ENCODE measurements at regions not wholly inside any gene's neighbourhood (a gene's known extent, or its start where the extent isn't known, plus 50 kb on each side); places are given as distances from the start of the nearest gene placed in this dataset.
A peak's percentile ranks its signal among the peaks of the same experiment; 100 is the strongest.
"Not testable (repeated sequence)": the region's sequence is repeated elsewhere in the genome, so short reads cannot be mapped to it uniquely, and the experiment has no call there.

GRCh38 chr12:92237262-92237661, 91.6 kb upstream of the BTG1 start:
- Mint-ChIP-seq H3K27ac (peak overlapping the region; percentile 52), H3K36me3 (no peaks in the 10 kb centered on the region), H3K4me1 (ENCODE audit: low read depth) (peaks cover 38% of the 10 kb centered on the region), H3K4me3 (no peak overlapping the region), H3K27me3 (no peaks in the 10 kb centered on the region), H3K9me3 (ENCODE audit: low read depth) (no peaks in the 10 kb centered on the region)

GRCh38 chr12:92235703-92236472, 90.2 kb upstream of the BTG1 start:
- no peak overlapping the region for H3K4me3 Mint-ChIP-seq
- H3K4me1 Mint-ChIP-seq (ENCODE audit: low read depth) = peaks cover 38% of the 10 kb centered on the region
- H3K27ac Mint-ChIP-seq = peak overlapping the region; percentile 46

GRCh38 chr12:92234533-92234932, 88.9 kb upstream of the BTG1 start:
- H3K27me3 Mint-ChIP-seq = no peaks in the 10 kb centered on the region
- no peaks in the 10 kb centered on the region for H3K36me3 Mint-ChIP-seq
- no peaks in the 10 kb centered on the region for H3K9me3 Mint-ChIP-seq (ENCODE audit: low read depth)
- peaks cover 38% of the 10 kb centered on the region for H3K4me1 Mint-ChIP-seq (ENCODE audit: low read depth)
- peak overlapping the region; percentile 1 for H3K4me3 Mint-ChIP-seq
- peak overlapping the region; percentile 84 for H3K27ac Mint-ChIP-seq

More at GRCh38 chr12:92235703-92236472, 90.2 kb upstream of the BTG1 start:
- H3K36me3 Mint-ChIP-seq = no peaks in the 10 kb centered on the region
- no peaks in the 10 kb centered on the region for H3K27me3 Mint-ChIP-seq
- no peaks in the 10 kb centered on the region for H3K9me3 Mint-ChIP-seq (ENCODE audit: low read depth)

- Mint-ChIP-seq H3K9me3 (ENCODE audit: low read depth) (no peaks in the 10 kb centered on the region), H3K4me3 (no peak overlapping the region), H3K36me3 (no peaks in the 10 kb centered on the region), H3K4me1 (ENCODE audit: low read depth) (peaks cover 42% of the 10 kb centered on the region), H3K27ac (peak overlapping the region; percentile 34), H3K27me3 (no peaks in the 10 kb centered on the region)
Measured at GRCh38 chr12:92233346-92234015, 87.8 kb upstream of the BTG1 start.

GRCh38 chr12:92232371-92232932, 86.8 kb upstream of the BTG1 start:
- H3K36me3 Mint-ChIP-seq, H3K27ac Mint-ChIP-seq: not testable (repeated sequence)

GRCh38 chr12:92231945-92232344, 86.3 kb upstream of the BTG1 start:
- H3K4me1 Mint-ChIP-seq (ENCODE audit: low read depth) = peaks cover 37% of the 10 kb centered on the region
- H3K36me3 Mint-ChIP-seq; H3K9me3 Mint-ChIP-seq (ENCODE audit: low read depth); H3K27ac Mint-ChIP-seq; H3K27me3 Mint-ChIP-seq; H3K4me3 Mint-ChIP-seq: not testable (repeated sequence)

More at GRCh38 chr12:92232371-92232932, 86.8 kb upstream of the BTG1 start:
- H3K27me3 Mint-ChIP-seq; H3K4me3 Mint-ChIP-seq; H3K9me3 Mint-ChIP-seq (ENCODE audit: low read depth): not testable (repeated sequence)
- peaks cover 40% of the 10 kb centered on the region for H3K4me1 Mint-ChIP-seq (ENCODE audit: low read depth)

GRCh38 chr12:92231532-92231931, 85.9 kb upstream of the BTG1 start:
- not testable (repeated sequence) for H3K27ac Mint-ChIP-seq; H3K27me3 Mint-ChIP-seq; H3K4me3 Mint-ChIP-seq; H3K9me3 Mint-ChIP-seq (ENCODE audit: low read depth); H3K36me3 Mint-ChIP-seq
- H3K4me1 Mint-ChIP-seq (ENCODE audit: low read depth) = peaks cover 36% of the 10 kb centered on the region

GRCh38 chr12:92229381-92229780, 83.7 kb upstream of the BTG1 start:
- H3K4me1 Mint-ChIP-seq (ENCODE audit: low read depth) = peaks cover 30% of the 10 kb centered on the region
- no peaks in the 10 kb centered on the region for H3K27me3 Mint-ChIP-seq
- no peak overlapping the region for H3K4me3 Mint-ChIP-seq
- H3K9me3 Mint-ChIP-seq (ENCODE audit: low read depth) = no peaks in the 10 kb centered on the region
- H3K36me3 Mint-ChIP-seq = peaks cover 2% of the 10 kb centered on the region
- H3K27ac Mint-ChIP-seq = no peak overlapping the region

GRCh38 chr12:92226961-92227360, 81.3 kb upstream of the BTG1 start:
- Mint-ChIP-seq H3K9me3 (ENCODE audit: low read depth) (no peaks in the 10 kb centered on the region), H3K4me3 (no peak overlapping the region), H3K4me1 (ENCODE audit: low read depth) (peaks cover 13% of the 10 kb centered on the region), H3K36me3 (peaks cover 2% of the 10 kb centered on the region), H3K27ac (no peak overlapping the region), H3K27me3 (no peaks in the 10 kb centered on the region)

GRCh38 chr12:92226071-92226661, 80.5 kb upstream of the BTG1 start:
- H3K36me3 Mint-ChIP-seq = peaks cover 5% of the 10 kb centered on the region
- H3K9me3 Mint-ChIP-seq (ENCODE audit: low read depth) = no peaks in the 10 kb centered on the region
- no peak overlapping the region for H3K4me3 Mint-ChIP-seq
- H3K27me3 Mint-ChIP-seq = no peaks in the 10 kb centered on the region
- H3K4me1 Mint-ChIP-seq (ENCODE audit: low read depth) = peaks cover 15% of the 10 kb centered on the region
- no peak overlapping the region for H3K27ac Mint-ChIP-seq

- Mint-ChIP-seq H3K27me3 (no peaks in the 10 kb centered on the region), H3K27ac (no peak overlapping the region), H3K4me3 (no peak overlapping the region), H3K9me3 (ENCODE audit: low read depth) (peaks cover 4% of the 10 kb centered on the region), H3K4me1 (ENCODE audit: low read depth) (peaks cover 17% of the 10 kb centered on the region), H3K36me3 (peaks cover 9% of the 10 kb centered on the region)
Measured at GRCh38 chr12:92224685-92225331, 79.2 kb upstream of the BTG1 start.

GRCh38 chr12:92223481-92223880, 77.8 kb upstream of the BTG1 start:
- peaks cover 20% of the 10 kb centered on the region for H3K4me1 Mint-ChIP-seq (ENCODE audit: low read depth)
- peaks cover 10% of the 10 kb centered on the region for H3K36me3 Mint-ChIP-seq
- no peaks in the 10 kb centered on the region for H3K27me3 Mint-ChIP-seq
- H3K9me3 Mint-ChIP-seq (ENCODE audit: low read depth) = peaks cover 4% of the 10 kb centered on the region
- no peak overlapping the region for H3K4me3 Mint-ChIP-seq
- no peak overlapping the region for H3K27ac Mint-ChIP-seq

- no peaks in the 10 kb centered on the region for H3K27me3 Mint-ChIP-seq
- no peak overlapping the region for H3K4me3 Mint-ChIP-seq
- H3K27ac Mint-ChIP-seq = peak overlapping the region; percentile 10
- peaks cover 4% of the 10 kb centered on the region for H3K9me3 Mint-ChIP-seq (ENCODE audit: low read depth)
- peaks cover 26% of the 10 kb centered on the region for H3K4me1 Mint-ChIP-seq (ENCODE audit: low read depth)
- H3K36me3 Mint-ChIP-seq = peaks cover 12% of the 10 kb centered on the region
Measured at GRCh38 chr12:92221656-92222315, 76.1 kb upstream of the BTG1 start.

GRCh38 chr12:92218394-92219077, 72.9 kb upstream of the BTG1 start:
- Mint-ChIP-seq H3K27ac (peak overlapping the region; percentile 87), H3K4me3 (peak overlapping the region; percentile 14), H3K36me3 (peaks cover 13% of the 10 kb centered on the region), H3K9me3 (ENCODE audit: low read depth) (peaks cover 7% of the 10 kb centered on the region), H3K4me1 (ENCODE audit: low read depth) (peaks cover 28% of the 10 kb centered on the region), H3K27me3 (no peaks in the 10 kb centered on the region)
